ENCODE measurements at regions not wholly inside any gene's neighbourhood (a gene's known extent, or its start where the extent isn't known, plus 50 kb on each side); places are given as distances from the start of the nearest gene placed in this dataset.

DNA sequence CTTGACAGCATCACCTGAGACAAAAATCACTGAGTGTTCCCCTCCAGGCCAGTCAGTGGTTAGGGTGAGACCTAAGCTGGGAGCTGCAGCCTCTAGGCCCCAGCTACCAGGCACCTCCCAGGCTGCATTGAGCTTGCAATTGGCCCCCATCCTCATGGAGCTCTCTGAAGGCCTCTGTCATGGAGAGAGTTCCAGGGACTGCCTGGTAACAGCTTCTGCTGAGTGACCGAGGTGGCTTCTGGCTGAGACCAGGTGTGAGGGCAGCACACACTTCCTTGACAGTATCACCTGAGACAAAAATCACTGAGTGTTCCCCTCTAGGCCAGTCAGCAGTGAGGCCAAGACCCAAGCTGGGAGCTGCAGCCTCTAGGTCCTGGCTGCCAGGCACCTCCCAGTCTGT, 283.0 kb downstream of the SMOC2 start:
- DNase-seq (ENCODE audit: low read depth in 1 of 2, low spot score in 1 of 2) (no peak), FAIRE-seq (no peak), ATAC-seq (no peak)
- WGBS (ENCODE audit: missing lambda C conversion rate): no CpG with 5 or more reads among the region's 1 CpG
- TF ChIP-seq ELK1 (IDR thresholded peaks at IDR 0.05; ENCODE audit: low read depth, low read length) (no peak), RNF2 (IDR thresholded peaks at IDR 0.05; ENCODE audit: borderline replicate concordance, low read depth) (no peak), CTCF (IDR thresholded peaks at IDR 0.05) (no peak), JUN (IDR thresholded peaks at IDR 0.05) (no peak), KDM1A (IDR thresholded peaks at IDR 0.05; ENCODE audit: low read depth) (no peak), TFCP2L1 (CRISPR knock-in tag; IDR thresholded peaks at IDR 0.05) (no peak), HOXB5 (CRISPR knock-in tag; IDR thresholded peaks at IDR 0.05) (no peak), REST (IDR thresholded peaks at IDR 0.05) (no peak), FOSB (CRISPR knock-in tag; IDR thresholded peaks at IDR 0.05) (no peak), EP300 (IDR thresholded peaks at IDR 0.05) (no peak)
- TF ChIP-seq, protein P1, sequence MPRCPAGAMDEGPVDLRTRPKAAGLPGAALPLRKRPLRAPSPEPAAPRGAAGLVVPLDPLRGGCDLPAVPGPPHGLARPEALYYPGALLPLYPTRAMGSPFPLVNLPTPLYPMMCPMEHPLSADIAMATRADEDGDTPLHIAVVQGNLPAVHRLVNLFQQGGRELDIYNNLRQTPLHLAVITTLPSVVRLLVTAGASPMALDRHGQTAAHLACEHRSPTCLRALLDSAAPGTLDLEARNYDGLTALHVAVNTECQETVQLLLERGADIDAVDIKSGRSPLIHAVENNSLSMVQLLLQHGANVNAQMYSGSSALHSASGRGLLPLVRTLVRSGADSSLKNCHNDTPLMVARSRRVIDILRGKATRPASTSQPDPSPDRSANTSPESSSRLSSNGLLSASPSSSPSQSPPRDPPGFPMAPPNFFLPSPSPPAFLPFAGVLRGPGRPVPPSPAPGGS (IDR thresholded peaks at IDR 0.05): no peak
- ChIA-PET POLR2A (no interaction called here), CTCF (no interaction called here)
- no peak overlapping the region for H3K4me3 ChIP-seq
- H3K4me2 ChIP-seq: no peak overlapping the region
- no peaks in the 10 kb centered on the region for H3K4me1 ChIP-seq
- H3K9me3 ChIP-seq: no peaks in the 10 kb centered on the region
- H3K27ac ChIP-seq: no peak overlapping the region

DNA sequence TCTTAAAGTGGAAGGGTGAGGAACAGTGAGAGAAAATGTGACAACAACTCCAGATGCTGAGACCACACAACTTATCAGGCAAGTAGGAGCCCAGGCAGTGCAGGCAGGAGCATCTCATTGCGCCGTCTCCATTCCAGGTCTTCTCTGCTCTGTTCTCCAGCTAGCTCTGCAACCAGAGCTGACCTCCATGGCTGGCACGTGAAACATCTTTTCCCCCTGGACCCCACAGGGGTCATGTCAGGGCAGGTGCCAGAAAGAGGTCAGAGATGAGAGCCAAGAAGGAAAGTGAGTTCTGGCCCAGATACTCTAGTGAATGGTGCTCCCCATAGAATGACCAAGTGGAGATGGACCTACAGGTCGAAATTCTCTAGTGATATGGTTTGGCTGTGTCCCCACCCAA, 281.4 kb downstream of the SMOC2 start:
- DNase-seq (ENCODE audit: low read depth in 1 of 2, low spot score in 1 of 2): no peak
- H3K4me3 ChIP-seq: no peak overlapping the region
- ChIA-PET CTCF (no interaction called here), POLR2A (no interaction called here)
- H3K4me1 ChIP-seq: no peaks in the 10 kb centered on the region
- no peak for FAIRE-seq
- no peak overlapping the region for H3K27ac ChIP-seq
- no peak for ATAC-seq
- WGBS (ENCODE audit: missing lambda C conversion rate): 37% methylated on average over 4 of the region's 4 CpGs
- no peak overlapping the region for H3K4me2 ChIP-seq
- TF ChIP-seq FOSL2 (IDR thresholded peaks at IDR 0.05) (no peak), FOSL2 (CRISPR knock-in tag; IDR thresholded peaks at IDR 0.05) (no peak), KDM5A (IDR thresholded peaks at IDR 0.05) (no peak), NPAS2 (CRISPR knock-in tag; IDR thresholded peaks at IDR 0.05; ENCODE audit: borderline replicate concordance) (no peak), HOXA7 (CRISPR knock-in tag; IDR thresholded peaks at IDR 0.05) (no peak), CHD2 (IDR thresholded peaks at IDR 0.05; ENCODE audit: low read length, partially characterized antibody) (no peak), USF2 (IDR thresholded peaks at IDR 0.05) (no peak), POLR2A (IDR thresholded peaks at IDR 0.05; ENCODE audit: low read length) (no peak), ZC3H11A (IDR thresholded peaks at IDR 0.05) (no peak), CBX8 (IDR thresholded peaks at IDR 0.05) (no peak), TFCP2L1 (CRISPR knock-in tag; IDR thresholded peaks at IDR 0.05) (no peak), SREBF2 (IDR thresholded peaks at IDR 0.05) (no peak), ATOH8 (CRISPR knock-in tag; IDR thresholded peaks at IDR 0.05; ENCODE audit: low read depth) (no peak), JUNB (IDR thresholded peaks at IDR 0.05) (no peak), GATA3 (IDR thresholded peaks at IDR 0.05; ENCODE audit: borderline replicate concordance) (no peak), BHLHE40 (IDR thresholded peaks at IDR 0.05; ENCODE audit: low read depth, low read length) (no peak), FOSB (CRISPR knock-in tag; IDR thresholded peaks at IDR 0.05) (no peak), JUN (IDR thresholded peaks at IDR 0.05) (no peak)
- no peaks in the 10 kb centered on the region for H3K9me3 ChIP-seq

Data from A549 (cell line).